ENCODE measurements at regions not wholly inside any gene's neighbourhood (a gene's known extent, or its start where the extent isn't known, plus 50 kb on each side); places are given as distances from the start of the nearest gene placed in this dataset.
"Not testable (repeated sequence)": the region's sequence is repeated elsewhere in the genome, so short reads cannot be mapped to it uniquely, and the experiment has no call there.

- in situ Hi-C loops (cut with HindIII; ENCODE audit: low pct_ligation_motif_present, low pct_unique_long_range_greater_than_20kb, low sequenced_read_pairs) = no loop called here
- no peak for DNase-seq
These were observed 189.2 kb downstream of the OSR1 start for GRCh38 chr2:19169134-19169768.

GRCh38 chr2:19164099-19164498 is 194.3 kb downstream of the OSR1 start:
- in situ Hi-C loops (cut with HindIII; ENCODE audit: low pct_ligation_motif_present, low pct_unique_long_range_greater_than_20kb, low sequenced_read_pairs); DNase-seq: not testable (repeated sequence)

- DNase-seq = no peak
- in situ Hi-C loops (cut with HindIII; ENCODE audit: low pct_ligation_motif_present, low pct_unique_long_range_greater_than_20kb, low sequenced_read_pairs) = no loop called here
These were observed 199.5 kb downstream of the OSR1 start for GRCh38 chr2:19158896-19159295.

- in situ Hi-C loops (cut with HindIII; ENCODE audit: low pct_ligation_motif_present, low pct_unique_long_range_greater_than_20kb, low sequenced_read_pairs) = no loop called here
- no peak for DNase-seq
These were observed 200.2 kb downstream of the OSR1 start for GRCh38 chr2:19158211-19158610.

- in situ Hi-C loops (cut with HindIII; ENCODE audit: low pct_ligation_motif_present, low pct_unique_long_range_greater_than_20kb, low sequenced_read_pairs) = no loop called here
- DNase-seq = no peak
These were observed 201.8 kb downstream of the OSR1 start for GRCh38 chr2:19156646-19157045.

- in situ Hi-C loops (cut with HindIII; ENCODE audit: low pct_ligation_motif_present, low pct_unique_long_range_greater_than_20kb, low sequenced_read_pairs) = no loop called here
- no peak for DNase-seq
These were observed 207.7 kb downstream of the OSR1 start for GRCh38 chr2:19150726-19151125.

- in situ Hi-C loops (cut with HindIII; ENCODE audit: low pct_ligation_motif_present, low pct_unique_long_range_greater_than_20kb, low sequenced_read_pairs) = no loop called here
- DNase-seq = no peak
These were observed 211.6 kb downstream of the OSR1 start for GRCh38 chr2:19146867-19147266.

- in situ Hi-C loops (cut with HindIII; ENCODE audit: low pct_ligation_motif_present, low pct_unique_long_range_greater_than_20kb, low sequenced_read_pairs) = no loop called here
- DNase-seq = no peak
These were observed 217.0 kb downstream of the OSR1 start for GRCh38 chr2:19141234-19142004.

GRCh38 chr2:19140463-19141208 is 217.8 kb downstream of the OSR1 start:
- no peak for DNase-seq
- in situ Hi-C loops (cut with HindIII; ENCODE audit: low pct_ligation_motif_present, low pct_unique_long_range_greater_than_20kb, low sequenced_read_pairs) = no loop called here

- DNase-seq = no peak
- in situ Hi-C loops (cut with HindIII; ENCODE audit: low pct_ligation_motif_present, low pct_unique_long_range_greater_than_20kb, low sequenced_read_pairs) = no loop called here
These were observed 219.0 kb downstream of the OSR1 start for GRCh38 chr2:19139386-19139785.

GRCh38 chr2:19138264-19138825 is 220.1 kb downstream of the OSR1 start:
- in situ Hi-C loops (cut with HindIII; ENCODE audit: low pct_ligation_motif_present, low pct_unique_long_range_greater_than_20kb, low sequenced_read_pairs) = no loop called here

GRCh38 chr2:19137433-19137832 is 221.0 kb downstream of the OSR1 start:
- in situ Hi-C loops (cut with HindIII; ENCODE audit: low pct_ligation_motif_present, low pct_unique_long_range_greater_than_20kb, low sequenced_read_pairs) = no loop called here

More at GRCh38 chr2:19138264-19138825, 220.1 kb downstream of the OSR1 start:
- DNase-seq = no peak

GRCh38 chr2:19132967-19133366 is 225.5 kb downstream of the OSR1 start:
- DNase-seq = no peak
- in situ Hi-C loops (cut with HindIII; ENCODE audit: low pct_ligation_motif_present, low pct_unique_long_range_greater_than_20kb, low sequenced_read_pairs) = no loop called here

More at GRCh38 chr2:19137433-19137832, 221.0 kb downstream of the OSR1 start:
- DNase-seq = no peak

- DNase-seq = no peak
- in situ Hi-C loops (cut with HindIII; ENCODE audit: low pct_ligation_motif_present, low pct_unique_long_range_greater_than_20kb, low sequenced_read_pairs) = no loop called here
These were observed 226.6 kb downstream of the OSR1 start for GRCh38 chr2:19131871-19132270.

- DNase-seq = no peak
- in situ Hi-C loops (cut with HindIII; ENCODE audit: low pct_ligation_motif_present, low pct_unique_long_range_greater_than_20kb, low sequenced_read_pairs) = no loop called here
These were observed 230.3 kb downstream of the OSR1 start for GRCh38 chr2:19128148-19128547.

- no peak for DNase-seq
- in situ Hi-C loops (cut with HindIII; ENCODE audit: low pct_ligation_motif_present, low pct_unique_long_range_greater_than_20kb, low sequenced_read_pairs) = no loop called here
These were observed 230.8 kb downstream of the OSR1 start for GRCh38 chr2:19127616-19128015.

GRCh38 chr2:19125901-19126680 is 232.3 kb downstream of the OSR1 start:
- in situ Hi-C loops (cut with HindIII; ENCODE audit: low pct_ligation_motif_present, low pct_unique_long_range_greater_than_20kb, low sequenced_read_pairs) = no loop called here
- no peak for DNase-seq

GRCh38 chr2:19124135-19124534 is 234.3 kb downstream of the OSR1 start:
- DNase-seq = no peak
- in situ Hi-C loops (cut with HindIII; ENCODE audit: low pct_ligation_motif_present, low pct_unique_long_range_greater_than_20kb, low sequenced_read_pairs) = no loop called here
